Prostate gland (tissue), 2 donors: ENCODE measurements at regions not wholly inside any gene's neighbourhood (a gene's known extent, or its start where the extent isn't known, plus 50 kb on each side); places are given as distances from the start of the nearest gene placed in this dataset.

ENCODE experiments used
- POLR2A ChIP-seq: fragments of 450-650 bp; IDR thresholded peaks from one replicate; pipeline ENCODE4 v1.6.1; 2016; ENCODE audit warnings: antibody characterized with exemption, mild to moderate bottlenecking
- POLR2AphosphoS5 ChIP-seq: sonication (generic); formaldehyde crosslinking; IDR thresholded peaks from one replicate; pipeline ENCODE4 v1.6.1; 2017; ENCODE audit warnings: antibody characterized with exemption
- TF ChIP-seq, protein P1 (sequence below), 4 experiments: fragments of 200-600 bp in 2 of 4; fragments of 450-650 bp in 2 of 4; sonication (generic) in 2 of 4; IDR thresholded peaks; 1 replicate in 3 of 4; 2 replicates in 1 of 4; pipeline ENCODE4 v1.5.1; 2016 to 2019; ENCODE audit warnings: antibody characterized with exemption in 4 of 4, mild to moderate bottlenecking in 2 of 4, moderate library complexity in 2 of 4

DNA sequence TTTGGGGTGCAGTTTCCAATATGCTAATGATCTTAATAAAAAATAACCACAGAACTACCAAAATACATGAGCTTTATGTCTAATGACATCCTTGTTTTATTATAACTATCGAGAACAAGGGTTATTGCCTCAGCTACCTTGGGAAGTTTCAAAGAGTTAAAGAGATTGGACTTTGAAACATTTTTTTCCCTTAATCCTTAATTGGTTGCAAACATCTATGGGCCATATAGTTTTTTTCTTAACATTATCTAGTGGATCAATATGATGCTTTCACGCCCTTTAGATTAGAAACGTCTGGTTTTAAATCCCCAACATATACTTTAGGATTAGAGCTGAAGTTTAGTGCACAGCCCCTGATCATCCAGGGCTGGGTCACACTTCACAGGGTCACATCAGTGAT lies 219.2 kb upstream of the SGO1 start:
- TF ChIP-seq, protein P1, sequence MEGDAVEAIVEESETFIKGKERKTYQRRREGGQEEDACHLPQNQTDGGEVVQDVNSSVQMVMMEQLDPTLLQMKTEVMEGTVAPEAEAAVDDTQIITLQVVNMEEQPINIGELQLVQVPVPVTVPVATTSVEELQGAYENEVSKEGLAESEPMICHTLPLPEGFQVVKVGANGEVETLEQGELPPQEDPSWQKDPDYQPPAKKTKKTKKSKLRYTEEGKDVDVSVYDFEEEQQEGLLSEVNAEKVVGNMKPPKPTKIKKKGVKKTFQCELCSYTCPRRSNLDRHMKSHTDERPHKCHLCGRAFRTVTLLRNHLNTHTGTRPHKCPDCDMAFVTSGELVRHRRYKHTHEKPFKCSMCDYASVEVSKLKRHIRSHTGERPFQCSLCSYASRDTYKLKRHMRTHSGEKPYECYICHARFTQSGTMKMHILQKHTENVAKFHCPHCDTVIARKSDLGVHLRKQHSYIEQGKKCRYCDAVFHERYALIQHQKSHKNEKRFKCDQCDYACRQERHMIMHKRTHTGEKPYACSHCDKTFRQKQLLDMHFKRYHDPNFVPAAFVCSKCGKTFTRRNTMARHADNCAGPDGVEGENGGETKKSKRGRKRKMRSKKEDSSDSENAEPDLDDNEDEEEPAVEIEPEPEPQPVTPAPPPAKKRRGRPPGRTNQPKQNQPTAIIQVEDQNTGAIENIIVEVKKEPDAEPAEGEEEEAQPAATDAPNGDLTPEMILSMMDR (IDR thresholded peaks at IDR 0.05) = no peak
- TF ChIP-seq POLR2A (no peak), POLR2AphosphoS5 (no peak)
